HCT116 (cell line): ENCODE measurements at regions not wholly inside any gene's neighbourhood (a gene's known extent, or its start where the extent isn't known, plus 50 kb on each side); places are given as distances from the start of the nearest gene placed in this dataset.

Experiments used
- ATAC-seq: fragments of 200-7000 bp; cut with Tn5 transposase; 2 replicates; pipeline ENCODE4 v1.9.1; 2020; ENCODE audit warnings: mild to moderate bottlenecking, moderate library complexity
- BruUV-seq: library from RNA; stranded (reverse); fragments of 400-500 nt; replicated peaks from 2 replicates; lab custom pipeline; 2021; lab: Mats Ljungman, UMichigan
- CTCF ChIA-PET: fragments of 300-600 bp; sonication (Branson Sonifier 250); formaldehyde crosslinking; loops from one replicate; lab custom pipeline; 2021; ENCODE audit warnings: antibody characterized with exemption; lab: Charles Lee
- POLR2A ChIA-PET: fragments of 300-600, 350-600 bp; sonication (Branson Sonifier 250); formaldehyde crosslinking; loops from one replicate; lab custom pipeline; 2021; ENCODE audit warnings: antibody characterized with exemption; lab: Charles Lee
- RAD21 ChIA-PET, 2 experiments: fragments of 300-600 bp; sonication (Branson Sonifier 250); formaldehyde crosslinking; loops; one replicate each; lab custom pipeline; 2023; ENCODE audit warnings: low total read pairs in 2 of 2; ENCODE audit not compliant: uncharacterized antibody in 2 of 2, unreplicated experiment in 2 of 2, low non-redundant PET in 1 of 2; lab: Charles Lee
- DNase-seq: peaks from one replicate; pipeline ENCODE4 v3.0.0-alpha.2; 2010; ENCODE audit warnings: low read depth, low spot score
- H2AFZ ChIP-seq: fragments of 200-600 bp; shearing (Covaris generic), sonication (generic); 2 replicates; pipeline ENCODE4 v1.6.1; 2017; ENCODE audit warnings: low read depth, mixed run types, mixed read lengths, antibody characterized with exemption, low read length; ENCODE audit not compliant: poor library complexity, severe bottlenecking
- H3K27ac ChIP-seq: 2 replicates; pipeline ENCODE4 v1.5.1; 2012; ENCODE audit warnings: low read depth, low read length
- H3K27me3 ChIP-seq: fragments of 200-600 bp; sonication (generic); 2 replicates; pipeline ENCODE4 v1.6.1; 2016; ENCODE audit warnings: mixed run types, low read length, mixed read lengths; ENCODE audit not compliant: insufficient read depth
- H3K36me3 ChIP-seq, 2 experiments: fragments of 200-500 bp in 1 of 2; fragments of 200-600 bp in 1 of 2; sonication (Bioruptor generic) in 1 of 2; sonication (generic) in 1 of 2; 2 replicates each; pipeline versions ENCODE4 v1.5.1 to v1.6.1; 2014 to 2016; ENCODE audit warnings: low read length in 2 of 2, inconsistent platforms in 1 of 2, mixed read lengths in 1 of 2, mixed run types in 1 of 2; ENCODE audit not compliant: insufficient read depth in 2 of 2, control insufficient read depth in 1 of 2
- H3K4me1 ChIP-seq, 2 experiments: fragments of 200-600 bp in 1 of 2; sonication (generic) in 1 of 2; 2 replicates each; pipeline versions ENCODE4 v1.5.1 to v1.6.1; 2012 to 2017; ENCODE audit warnings: low read length in 2 of 2, inconsistent platforms in 1 of 2, mild to moderate bottlenecking in 1 of 2, mixed read lengths in 1 of 2, mixed run types in 1 of 2, moderate library complexity in 1 of 2; ENCODE audit not compliant: insufficient read depth in 2 of 2, control insufficient read depth in 1 of 2
- H3K4me2 ChIP-seq: fragments of 200-600 bp; sonication (generic); 2 replicates; pipeline ENCODE4 v1.6.1; 2017; ENCODE audit warnings: mixed run types, low read length, mixed read lengths
- H3K4me3 ChIP-seq, 2 experiments: fragments of 200-600 bp in 1 of 2; sonication (generic) in 1 of 2; replicated peaks in 1 of 2; 2 replicates each; pipeline ENCODE4 v1.5.1; 2011 to 2016; ENCODE audit warnings: low read length in 2 of 2, control low read depth in 1 of 2, low read depth in 1 of 2, mild to moderate bottlenecking in 1 of 2, mixed read lengths in 1 of 2, mixed run types in 1 of 2
- H3K79me2 ChIP-seq: fragments of 200-600 bp; sonication (generic); 2 replicates; pipeline ENCODE4 v1.6.1; 2017; ENCODE audit warnings: mild to moderate bottlenecking, mixed run types, low read length, moderate library complexity, mixed read lengths; ENCODE audit not compliant: insufficient read depth
- H3K9ac ChIP-seq: fragments of 200-600 bp; sonication (generic); 2 replicates; pipeline ENCODE4 v1.6.1; 2016; ENCODE audit warnings: low read length, mixed read lengths
- H3K9me2 ChIP-seq: fragments of 200-600 bp; sonication (generic), shearing (Covaris generic); 2 replicates; pipeline ENCODE4 v1.6.1; 2017; ENCODE audit warnings: mixed run types, mild to moderate bottlenecking, moderate library complexity; ENCODE audit not compliant: insufficient read depth
- H3K9me3 ChIP-seq, 2 experiments: fragments of 200-500 bp in 1 of 2; fragments of 200-600 bp in 1 of 2; sonication (Bioruptor generic) in 1 of 2; sonication (generic) in 1 of 2; 2 replicates each; pipeline ENCODE4 v1.6.1; 2014 to 2017; ENCODE audit warnings: low read length in 2 of 2, mixed read lengths in 2 of 2, inconsistent platforms in 1 of 2, low read depth in 1 of 2, mild to moderate bottlenecking in 1 of 2, mixed run types in 1 of 2, moderate library complexity in 1 of 2; ENCODE audit not compliant: control insufficient read depth in 1 of 2, insufficient read depth in 1 of 2
- H4K20me1 ChIP-seq: fragments of 200-600 bp; sonication (generic), shearing (Covaris generic); 2 replicates; pipeline ENCODE4 v1.6.1; 2017; ENCODE audit warnings: mixed run types, mild to moderate bottlenecking, moderate library complexity; ENCODE audit not compliant: insufficient read depth
- ELF1 ChIP-seq: IDR thresholded peaks from 2 replicates; pipeline ENCODE4 v1.6.1; 2012; ENCODE audit warnings: low read depth, borderline replicate concordance
- EZH2 ChIP-seq: fragments of 200-600 bp; sonication (generic); IDR thresholded peaks from 2 replicates; pipeline ENCODE4 v1.6.1; 2017; ENCODE audit warnings: antibody characterized with exemption, mixed run types
- RAD21 ChIP-seq: IDR thresholded peaks from 2 replicates; pipeline ENCODE4 v1.6.1; 2012; ENCODE audit warnings: low read depth, mild to moderate bottlenecking
- SIN3A ChIP-seq: IDR thresholded peaks from 2 replicates; pipeline ENCODE4 v1.6.1; 2012; ENCODE audit warnings: low read depth
- SP1 ChIP-seq: IDR thresholded peaks from 2 replicates; pipeline ENCODE4 v1.6.1; 2012; ENCODE audit warnings: low read depth
- SRF ChIP-seq: IDR thresholded peaks from 2 replicates; pipeline ENCODE4 v1.6.1; 2012; ENCODE audit warnings: low read depth
- TCF7L2 ChIP-seq: IDR thresholded peaks from 2 replicates; pipeline ENCODE4 v1.7.0; 2011; ENCODE audit warnings: borderline replicate concordance, inconsistent platforms; ENCODE audit not compliant: insufficient read depth, insufficient read length; ENCODE audit errors: extremely low read depth
- YY1 ChIP-seq: IDR thresholded peaks from 2 replicates; pipeline ENCODE4 v1.6.1; 2011; ENCODE audit warnings: low read length, low read depth, moderate library complexity, mild to moderate bottlenecking; ENCODE audit not compliant: insufficient replicate concordance; ENCODE audit errors: extremely low read depth
- ZNF274 ChIP-seq: fragments of 200-500 bp; sonication (Bioruptor generic); IDR thresholded peaks from 2 replicates; pipeline ENCODE4 v1.6.1; 2014; ENCODE audit warnings: mild to moderate bottlenecking, low read depth, low read length, inconsistent platforms
- intact Hi-C: fragments of 100-400 bp; cut with micrococcal nuclease; formaldehyde crosslinking; loops from 2 replicates; pipeline ENCODE4 v1.10.0; 2022
- TF ChIP-seq, protein P1 (sequence below): IDR thresholded peaks from 2 replicates; pipeline ENCODE4 v1.6.1; 2011; ENCODE audit warnings: mild to moderate bottlenecking, low read length, moderate library complexity; ENCODE audit not compliant: insufficient replicate concordance; ENCODE audit errors: extremely low read depth
- TF ChIP-seq, protein P2 (sequence below): IDR thresholded peaks from 2 replicates; pipeline ENCODE4 v1.6.1; 2012
- TF ChIP-seq, protein P3 (sequence below): IDR thresholded peaks from 2 replicates; pipeline ENCODE4 v1.6.1; 2012; ENCODE audit warnings: low read depth
- TF ChIP-seq, protein P4 (sequence below): IDR thresholded peaks from 2 replicates; pipeline ENCODE4 v1.6.1; 2012

DNA sequence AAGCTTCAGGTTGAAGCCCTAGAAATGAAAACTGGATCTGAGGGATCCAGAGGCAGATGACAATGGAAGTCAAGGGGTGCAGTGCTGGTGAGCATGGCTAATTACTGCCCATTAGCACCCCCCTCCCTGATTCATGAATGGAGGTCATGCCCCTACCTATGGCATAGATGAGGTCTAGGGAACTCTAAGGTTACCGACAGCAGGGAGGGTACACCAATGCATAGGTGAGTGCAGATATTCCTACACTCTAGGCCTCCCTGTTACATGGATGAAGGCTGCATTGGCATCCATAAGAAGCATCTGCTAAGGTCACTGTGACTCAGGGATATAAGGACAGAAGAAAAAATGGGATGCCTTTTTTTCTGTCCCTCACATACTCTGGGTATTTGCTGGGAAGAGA lies 147.3 kb downstream of the CCDC59 start:
- intact Hi-C loops = no loop called here
- Histone ChIP-seq H3K79me2 (no peaks in the 10 kb centered on the region), H3K9me2 (no peaks in the 10 kb centered on the region), H3K4me3 (no peak overlapping the region), H3K27me3 (no peaks in the 10 kb centered on the region), H3K27ac (no peak overlapping the region), H3K9ac (no peak overlapping the region), H3K36me3 (no peaks in the 10 kb centered on the region), H4K20me1 (no peaks in the 10 kb centered on the region), H3K4me2 (no peak overlapping the region), H3K4me1 (no peaks in the 10 kb centered on the region), H2AFZ (no peak overlapping the region), H3K9me3 (peaks cover 4 to 6% of the 10 kb centered on the region in 2 experiments; a peak in 1 of 4 replicates)
- CTCF ChIA-PET = no interaction called here
- ATAC-seq (no peak), DNase-seq (no peak)
- TF ChIP-seq, protein P1, sequence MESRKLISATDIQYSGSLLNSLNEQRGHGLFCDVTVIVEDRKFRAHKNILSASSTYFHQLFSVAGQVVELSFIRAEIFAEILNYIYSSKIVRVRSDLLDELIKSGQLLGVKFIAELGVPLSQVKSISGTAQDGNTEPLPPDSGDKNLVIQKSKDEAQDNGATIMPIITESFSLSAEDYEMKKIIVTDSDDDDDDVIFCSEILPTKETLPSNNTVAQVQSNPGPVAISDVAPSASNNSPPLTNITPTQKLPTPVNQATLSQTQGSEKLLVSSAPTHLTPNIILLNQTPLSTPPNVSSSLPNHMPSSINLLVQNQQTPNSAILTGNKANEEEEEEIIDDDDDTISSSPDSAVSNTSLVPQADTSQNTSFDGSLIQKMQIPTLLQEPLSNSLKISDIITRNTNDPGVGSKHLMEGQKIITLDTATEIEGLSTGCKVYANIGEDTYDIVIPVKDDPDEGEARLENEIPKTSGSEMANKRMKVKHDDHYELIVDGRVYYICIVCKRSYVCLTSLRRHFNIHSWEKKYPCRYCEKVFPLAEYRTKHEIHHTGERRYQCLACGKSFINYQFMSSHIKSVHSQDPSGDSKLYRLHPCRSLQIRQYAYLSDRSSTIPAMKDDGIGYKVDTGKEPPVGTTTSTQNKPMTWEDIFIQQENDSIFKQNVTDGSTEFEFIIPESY = no peak
- TF ChIP-seq, protein P2, sequence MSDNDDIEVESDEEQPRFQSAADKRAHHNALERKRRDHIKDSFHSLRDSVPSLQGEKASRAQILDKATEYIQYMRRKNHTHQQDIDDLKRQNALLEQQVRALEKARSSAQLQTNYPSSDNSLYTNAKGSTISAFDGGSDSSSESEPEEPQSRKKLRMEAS = no peak
- TF ChIP-seq SP1 = no peak
- POLR2A ChIA-PET = no interaction called here
- BruUV-seq = no TSS peak
- RAD21 ChIA-PET = no interaction called here

DNA sequence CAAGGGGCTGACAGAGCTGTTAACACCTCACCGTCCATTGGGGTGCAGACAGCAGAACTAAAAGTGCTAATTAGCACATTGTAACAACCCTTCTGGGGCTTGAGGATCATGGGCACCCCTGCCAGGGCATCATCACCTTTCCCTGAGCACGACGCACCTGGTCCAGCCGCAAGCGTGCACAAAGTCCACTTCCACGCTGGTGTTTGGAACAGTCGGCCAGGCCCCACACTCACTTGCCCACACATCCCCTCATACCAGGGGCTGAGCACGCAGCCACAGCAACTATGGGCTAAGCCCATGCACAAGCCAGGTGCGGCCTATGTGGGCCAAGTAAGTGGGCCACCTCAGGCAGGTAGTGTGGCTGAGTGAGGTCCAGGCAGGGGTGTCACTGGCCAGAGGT lies 148.7 kb downstream of the CCDC59 start:
- no peaks in the 10 kb centered on the region for H3K36me3 ChIP-seq
- CTCF ChIA-PET = no interaction called here

More for the DNA sequence above, 148.7 kb downstream of the CCDC59 start:
- no peak overlapping the region for H3K4me2 ChIP-seq
- H3K9me3 ChIP-seq = peaks cover 4 to 6% of the 10 kb centered on the region in 2 experiments; a peak in 1 of 4 replicates
- H4K20me1 ChIP-seq = no peaks in the 10 kb centered on the region
- RAD21 ChIA-PET = no interaction called here
- ATAC-seq (no peak), DNase-seq (no peak)
- no peaks in the 10 kb centered on the region for H3K79me2 ChIP-seq
- TF ChIP-seq ELF1 (no peak), YY1 (no peak), TCF7L2 (no peak), EZH2 (no peak), ZNF274 (no peak), RAD21 (no peak), SIN3A (no peak), SRF (no peak)
- TF ChIP-seq, protein P3, sequence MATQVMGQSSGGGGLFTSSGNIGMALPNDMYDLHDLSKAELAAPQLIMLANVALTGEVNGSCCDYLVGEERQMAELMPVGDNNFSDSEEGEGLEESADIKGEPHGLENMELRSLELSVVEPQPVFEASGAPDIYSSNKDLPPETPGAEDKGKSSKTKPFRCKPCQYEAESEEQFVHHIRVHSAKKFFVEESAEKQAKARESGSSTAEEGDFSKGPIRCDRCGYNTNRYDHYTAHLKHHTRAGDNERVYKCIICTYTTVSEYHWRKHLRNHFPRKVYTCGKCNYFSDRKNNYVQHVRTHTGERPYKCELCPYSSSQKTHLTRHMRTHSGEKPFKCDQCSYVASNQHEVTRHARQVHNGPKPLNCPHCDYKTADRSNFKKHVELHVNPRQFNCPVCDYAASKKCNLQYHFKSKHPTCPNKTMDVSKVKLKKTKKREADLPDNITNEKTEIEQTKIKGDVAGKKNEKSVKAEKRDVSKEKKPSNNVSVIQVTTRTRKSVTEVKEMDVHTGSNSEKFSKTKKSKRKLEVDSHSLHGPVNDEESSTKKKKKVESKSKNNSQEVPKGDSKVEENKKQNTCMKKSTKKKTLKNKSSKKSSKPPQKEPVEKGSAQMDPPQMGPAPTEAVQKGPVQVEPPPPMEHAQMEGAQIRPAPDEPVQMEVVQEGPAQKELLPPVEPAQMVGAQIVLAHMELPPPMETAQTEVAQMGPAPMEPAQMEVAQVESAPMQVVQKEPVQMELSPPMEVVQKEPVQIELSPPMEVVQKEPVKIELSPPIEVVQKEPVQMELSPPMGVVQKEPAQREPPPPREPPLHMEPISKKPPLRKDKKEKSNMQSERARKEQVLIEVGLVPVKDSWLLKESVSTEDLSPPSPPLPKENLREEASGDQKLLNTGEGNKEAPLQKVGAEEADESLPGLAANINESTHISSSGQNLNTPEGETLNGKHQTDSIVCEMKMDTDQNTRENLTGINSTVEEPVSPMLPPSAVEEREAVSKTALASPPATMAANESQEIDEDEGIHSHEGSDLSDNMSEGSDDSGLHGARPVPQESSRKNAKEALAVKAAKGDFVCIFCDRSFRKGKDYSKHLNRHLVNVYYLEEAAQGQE = no peak
- TF ChIP-seq, protein P2 = no peak
- TF ChIP-seq, protein P4, sequence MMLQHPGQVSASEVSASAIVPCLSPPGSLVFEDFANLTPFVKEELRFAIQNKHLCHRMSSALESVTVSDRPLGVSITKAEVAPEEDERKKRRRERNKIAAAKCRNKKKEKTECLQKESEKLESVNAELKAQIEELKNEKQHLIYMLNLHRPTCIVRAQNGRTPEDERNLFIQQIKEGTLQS = no peak
- no peaks in the 10 kb centered on the region for H3K9me2 ChIP-seq
- POLR2A ChIA-PET = no interaction called here
- no peak overlapping the region for H3K27ac ChIP-seq
- H3K27me3 ChIP-seq = no peaks in the 10 kb centered on the region
- no peak overlapping the region for H2AFZ ChIP-seq
- no TSS peak for BruUV-seq
- intact Hi-C loops = no loop called here
- no peaks in the 10 kb centered on the region for H3K4me1 ChIP-seq
- no peak overlapping the region for H3K9ac ChIP-seq
- H3K4me3 ChIP-seq = no peak overlapping the region
